HEK293 (cell line): ENCODE measurements at regions not wholly inside any gene's neighbourhood (a gene's known extent, or its start where the extent isn't known, plus 50 kb on each side); places are given as distances from the start of the nearest gene placed in this dataset.
"Not testable (repeated sequence)": the region's sequence is repeated elsewhere in the genome, so short reads cannot be mapped to it uniquely, and the experiment has no call there.

Source experiments
- CTCF ChIA-PET: fragments of 350-600 bp; formaldehyde crosslinking; extraction: SDS; loops from one replicate; lab custom pipeline; 2021; ENCODE audit warnings: antibody characterized with exemption; lab: Yijun Ruan, JAX
- POLR2A ChIA-PET: fragments of 300-600 bp; formaldehyde crosslinking; extraction: SDS; loops from one replicate; lab custom pipeline; 2020; ENCODE audit warnings: antibody characterized with exemption, inconsistent platforms; lab: Yijun Ruan, JAX
- H3K27ac ChIP-seq: fragments of 200-500 bp; sonication (Bioruptor generic); 2 replicates; pipeline ENCODE4 v1.5.1; 2014; ENCODE audit warnings: low read depth, low read length, control low read depth, inconsistent platforms; ENCODE audit errors: extremely low read depth
- H3K36me3 ChIP-seq, 2 experiments: fragments of 200-500 bp in 1 of 2; sonication (Bioruptor generic) in 1 of 2; 1 replicate in 1 of 2; 2 replicates in 1 of 2; pipeline ENCODE4 v1.5.1; 2014 to 2017; ENCODE audit warnings: inconsistent platforms in 2 of 2, low read length in 2 of 2; ENCODE audit not compliant: control insufficient read depth in 2 of 2, insufficient read depth in 1 of 2
- H3K4me1 ChIP-seq: fragments of 200-500 bp; sonication (Bioruptor generic); 2 replicates; pipeline ENCODE4 v1.5.1; 2014; ENCODE audit warnings: mild to moderate bottlenecking, low read length, inconsistent platforms; ENCODE audit not compliant: control insufficient read depth, insufficient read depth
- H3K4me3 ChIP-seq: 2 replicates; pipeline ENCODE4 v1.5.1; 2011; ENCODE audit warnings: low read depth, mild to moderate bottlenecking, control low read depth, low read length, moderate library complexity
- H3K9me3 ChIP-seq: fragments of 200-500 bp; sonication (Bioruptor generic); 2 replicates; pipeline ENCODE4 v1.5.1; 2014; ENCODE audit warnings: low read depth, low read length, inconsistent platforms; ENCODE audit not compliant: control insufficient read depth, insufficient read depth
- ATF2 ChIP-seq: fragments of 450-650 bp; formaldehyde crosslinking; IDR thresholded peaks from 2 replicates; pipeline ENCODE4 v1.5.1; 2016; ENCODE audit warnings: missing biosample characterization, missing genetic modification characterization, low read depth
- GLIS2 ChIP-seq: fragments of 450-650 bp; formaldehyde crosslinking; IDR thresholded peaks from 2 replicates; pipeline ENCODE4 v1.5.1; 2016; ENCODE audit warnings: missing biosample characterization, missing genetic modification characterization
- IKZF3 ChIP-seq: fragments of 450-650 bp; IDR thresholded peaks from 2 replicates; pipeline ENCODE4 v1.5.0; 2018; ENCODE audit warnings: missing biosample characterization, mild to moderate bottlenecking, missing genetic modification characterization, moderate library complexity
- OSR2 ChIP-seq: fragments of 450-650 bp; formaldehyde crosslinking; IDR thresholded peaks from 2 replicates; pipeline ENCODE4 v1.5.1; 2016; ENCODE audit warnings: missing biosample characterization, missing genetic modification characterization
- PRDM4 ChIP-seq: fragments of 450-650 bp; formaldehyde crosslinking; IDR thresholded peaks from 2 replicates; pipeline ENCODE4 v1.5.1; 2017; ENCODE audit warnings: missing biosample characterization, missing genetic modification characterization
- TCF7L2 ChIP-seq: IDR thresholded peaks from 2 replicates; pipeline ENCODE4 v1.6.1; 2011; ENCODE audit warnings: low read depth, mild to moderate bottlenecking, inconsistent platforms, low read length, moderate library complexity, borderline replicate concordance
- ZBTB8A ChIP-seq: fragments of 450-650 bp; formaldehyde crosslinking; IDR thresholded peaks from 2 replicates; pipeline ENCODE4 v1.5.1; 2016; ENCODE audit warnings: missing biosample characterization, missing genetic modification characterization
- ZFP41 ChIP-seq: fragments of 450-650 bp; formaldehyde crosslinking; IDR thresholded peaks from 2 replicates; pipeline ENCODE4 v1.5.1; 2016; ENCODE audit warnings: missing biosample characterization, missing genetic modification characterization, borderline replicate concordance
- ZNF112 ChIP-seq: fragments of 450-650 bp; formaldehyde crosslinking; IDR thresholded peaks from 2 replicates; pipeline ENCODE4 v1.5.0; 2017; ENCODE audit warnings: missing biosample characterization, missing genetic modification characterization
- ZNF2 ChIP-seq: fragments of 450-650 bp; formaldehyde crosslinking; IDR thresholded peaks from 2 replicates; pipeline ENCODE4 v1.5.1; 2016; ENCODE audit warnings: missing biosample characterization, missing genetic modification characterization
- ZNF24 ChIP-seq: fragments of 450-650 bp; formaldehyde crosslinking; IDR thresholded peaks from 2 replicates; pipeline ENCODE4 v1.5.1; 2016; ENCODE audit warnings: missing biosample characterization, missing genetic modification characterization
- ZNF626 ChIP-seq: fragments of 450-650 bp; sonication (Bioruptor Pico); formaldehyde crosslinking; IDR thresholded peaks from 2 replicates; pipeline ENCODE4 v1.5.1; 2018; ENCODE audit warnings: missing biosample characterization, missing genetic modification characterization, inconsistent platforms
- ZNF664 ChIP-seq: fragments of 450-650 bp; formaldehyde crosslinking; IDR thresholded peaks from 2 replicates; pipeline ENCODE4 v1.5.1; 2016; ENCODE audit warnings: missing biosample characterization, missing genetic modification characterization
- ZNF677 ChIP-seq: fragments of 450-650 bp; IDR thresholded peaks from 2 replicates; pipeline ENCODE4 v1.5.0; 2018; ENCODE audit warnings: missing biosample characterization, mild to moderate bottlenecking, missing genetic modification characterization, moderate library complexity
- ZNF747 ChIP-seq: fragments of 450-650 bp; formaldehyde crosslinking; IDR thresholded peaks from 2 replicates; pipeline ENCODE4 v1.5.1; 2016; ENCODE audit warnings: missing biosample characterization, missing genetic modification characterization
- ZSCAN16 ChIP-seq: fragments of 450-650 bp; formaldehyde crosslinking; IDR thresholded peaks from 2 replicates; pipeline ENCODE4 v1.5.1; 2016; ENCODE audit warnings: missing biosample characterization, missing genetic modification characterization
- TF ChIP-seq, protein P1 (sequence below): fragments of 450-650 bp; formaldehyde crosslinking; IDR thresholded peaks from 2 replicates; pipeline ENCODE4 v1.5.1; 2016; ENCODE audit warnings: missing biosample characterization, missing genetic modification characterization, borderline replicate concordance

DNA sequence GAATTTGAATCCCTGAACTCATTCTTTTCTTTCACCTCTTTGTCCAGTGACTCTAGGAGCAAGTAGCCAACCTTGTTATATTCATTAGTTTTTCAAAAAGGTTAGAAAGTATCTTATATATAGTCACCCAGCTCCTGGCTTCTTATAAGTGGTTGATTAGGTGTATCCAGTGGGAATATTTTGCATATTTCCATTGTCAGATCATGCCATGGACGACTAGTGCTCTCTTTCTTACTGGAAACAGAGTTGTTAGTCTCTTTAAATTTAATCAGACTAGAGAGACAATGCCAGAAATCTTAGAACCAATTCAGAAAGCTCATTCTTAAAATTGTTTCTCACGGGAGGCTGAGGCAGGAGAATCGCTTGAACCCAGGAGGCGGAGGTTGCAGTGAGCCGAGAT lies 73.4 kb downstream of the CHRD start (continued):
- TF ChIP-seq, protein P1, sequence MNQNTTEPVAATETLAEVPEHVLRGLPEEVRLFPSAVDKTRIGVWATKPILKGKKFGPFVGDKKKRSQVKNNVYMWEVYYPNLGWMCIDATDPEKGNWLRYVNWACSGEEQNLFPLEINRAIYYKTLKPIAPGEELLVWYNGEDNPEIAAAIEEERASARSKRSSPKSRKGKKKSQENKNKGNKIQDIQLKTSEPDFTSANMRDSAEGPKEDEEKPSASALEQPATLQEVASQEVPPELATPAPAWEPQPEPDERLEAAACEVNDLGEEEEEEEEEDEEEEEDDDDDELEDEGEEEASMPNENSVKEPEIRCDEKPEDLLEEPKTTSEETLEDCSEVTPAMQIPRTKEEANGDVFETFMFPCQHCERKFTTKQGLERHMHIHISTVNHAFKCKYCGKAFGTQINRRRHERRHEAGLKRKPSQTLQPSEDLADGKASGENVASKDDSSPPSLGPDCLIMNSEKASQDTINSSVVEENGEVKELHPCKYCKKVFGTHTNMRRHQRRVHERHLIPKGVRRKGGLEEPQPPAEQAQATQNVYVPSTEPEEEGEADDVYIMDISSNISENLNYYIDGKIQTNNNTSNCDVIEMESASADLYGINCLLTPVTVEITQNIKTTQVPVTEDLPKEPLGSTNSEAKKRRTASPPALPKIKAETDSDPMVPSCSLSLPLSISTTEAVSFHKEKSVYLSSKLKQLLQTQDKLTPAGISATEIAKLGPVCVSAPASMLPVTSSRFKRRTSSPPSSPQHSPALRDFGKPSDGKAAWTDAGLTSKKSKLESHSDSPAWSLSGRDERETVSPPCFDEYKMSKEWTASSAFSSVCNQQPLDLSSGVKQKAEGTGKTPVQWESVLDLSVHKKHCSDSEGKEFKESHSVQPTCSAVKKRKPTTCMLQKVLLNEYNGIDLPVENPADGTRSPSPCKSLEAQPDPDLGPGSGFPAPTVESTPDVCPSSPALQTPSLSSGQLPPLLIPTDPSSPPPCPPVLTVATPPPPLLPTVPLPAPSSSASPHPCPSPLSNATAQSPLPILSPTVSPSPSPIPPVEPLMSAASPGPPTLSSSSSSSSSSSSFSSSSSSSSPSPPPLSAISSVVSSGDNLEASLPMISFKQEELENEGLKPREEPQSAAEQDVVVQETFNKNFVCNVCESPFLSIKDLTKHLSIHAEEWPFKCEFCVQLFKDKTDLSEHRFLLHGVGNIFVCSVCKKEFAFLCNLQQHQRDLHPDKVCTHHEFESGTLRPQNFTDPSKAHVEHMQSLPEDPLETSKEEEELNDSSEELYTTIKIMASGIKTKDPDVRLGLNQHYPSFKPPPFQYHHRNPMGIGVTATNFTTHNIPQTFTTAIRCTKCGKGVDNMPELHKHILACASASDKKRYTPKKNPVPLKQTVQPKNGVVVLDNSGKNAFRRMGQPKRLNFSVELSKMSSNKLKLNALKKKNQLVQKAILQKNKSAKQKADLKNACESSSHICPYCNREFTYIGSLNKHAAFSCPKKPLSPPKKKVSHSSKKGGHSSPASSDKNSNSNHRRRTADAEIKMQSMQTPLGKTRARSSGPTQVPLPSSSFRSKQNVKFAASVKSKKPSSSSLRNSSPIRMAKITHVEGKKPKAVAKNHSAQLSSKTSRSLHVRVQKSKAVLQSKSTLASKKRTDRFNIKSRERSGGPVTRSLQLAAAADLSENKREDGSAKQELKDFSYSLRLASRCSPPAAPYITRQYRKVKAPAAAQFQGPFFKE (tag by site-specific recombination), result no peak
- TF ChIP-seq, all 188 proteins: peak for 0

DNA sequence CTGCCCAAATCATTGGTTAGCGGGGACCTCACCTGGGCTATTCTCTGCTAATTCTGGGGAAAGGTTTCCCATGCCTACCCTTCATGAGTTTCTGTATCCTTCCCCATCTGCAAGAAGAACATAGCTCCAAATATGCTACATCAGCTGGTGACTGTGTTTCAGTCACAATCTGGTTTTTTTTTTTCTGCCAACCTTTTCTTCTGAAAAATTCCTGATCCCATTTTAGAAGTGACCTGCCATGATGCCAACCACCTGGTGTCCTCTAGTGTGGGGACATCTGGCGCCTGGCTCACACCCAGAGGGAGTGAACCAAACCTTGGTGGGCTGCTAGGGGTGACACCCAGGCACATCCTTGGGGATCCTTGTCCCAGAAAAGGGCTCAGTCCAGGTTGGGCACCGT lies 76.1 kb downstream of the CHRD start:
- CTCF ChIA-PET, result interaction anchor here (1.3 kb wide), 1 partner anchor 13 kb away, joined by 5 read pairs; no protein-coding TSS in a partner anchor
- POLR2A ChIA-PET, result no interaction called here

GRCh38 chr3:184456476-184456875 lies 76.6 kb downstream of the CHRD start:
- no peaks in the 10 kb centered on the region for H3K4me1 ChIP-seq
- H3K9me3 ChIP-seq, result no peaks in the 10 kb centered on the region
- no peaks in the 10 kb centered on the region for H3K36me3 ChIP-seq
- no peak overlapping the region for H3K27ac ChIP-seq
- H3K4me3 ChIP-seq, result no peak overlapping the region
- ChIA-PET POLR2A (no interaction called here), CTCF (interaction anchor here (1.3 kb wide), 1 partner anchor 12 kb away, joined by 5 read pairs; no protein-coding TSS in a partner anchor)
- no peak for TF ChIP-seq ZNF2 (tag by site-specific recombination)
- TF ChIP-seq ATF2, result no peak
- no peak for TF ChIP-seq ZNF24 (tag by site-specific recombination)

More for the DNA sequence above, 76.1 kb downstream of the CHRD start:
- no peak for TF ChIP-seq IKZF3
- TF ChIP-seq ZNF747 (tag by site-specific recombination), result no peak
- TF ChIP-seq GLIS2, result no peak
- TF ChIP-seq PRDM4 (tag by site-specific recombination), result no peak
- TF ChIP-seq ZNF24 (tag by site-specific recombination), result no peak
- no peak for TF ChIP-seq ZNF677 (tag by site-specific recombination)
- no peak for TF ChIP-seq OSR2 (tag by site-specific recombination)
- Histone ChIP-seq H3K9me3 (no peaks in the 10 kb centered on the region), H3K36me3 (no peaks in the 10 kb centered on the region), H3K4me1 (no peaks in the 10 kb centered on the region), H3K27ac (no peak overlapping the region), H3K4me3 (no peak overlapping the region)

DNA sequence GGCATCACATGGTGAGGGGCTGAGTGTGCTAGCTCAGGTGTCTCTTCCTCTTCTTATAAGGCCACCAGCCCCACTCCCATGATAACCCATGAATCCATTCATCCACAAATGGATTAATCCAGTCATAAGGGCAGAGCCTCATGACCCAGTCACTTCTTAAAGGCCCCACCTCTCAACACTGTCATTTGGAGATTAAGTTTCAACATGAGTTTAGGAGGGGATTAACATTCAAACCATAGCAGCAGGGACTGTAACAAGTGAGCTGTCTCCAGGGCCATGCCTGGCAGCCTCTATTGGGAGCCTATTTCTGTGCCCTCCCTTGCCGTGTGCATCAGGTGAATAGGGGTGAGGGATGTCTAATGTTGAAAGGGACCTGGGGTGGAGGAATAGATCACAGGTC lies 77.5 kb downstream of the CHRD start:
- ChIA-PET CTCF (interaction anchor here (1.3 kb wide), 1 partner anchor 11 kb away, joined by 5 read pairs; no protein-coding TSS in a partner anchor), POLR2A (no interaction called here)
- no peak for TF ChIP-seq ZNF112
- TF ChIP-seq ZFP41 (tag by site-specific recombination), result no peak
- TF ChIP-seq ZNF664 (tag by site-specific recombination), result no peak
- no peak for TF ChIP-seq ZSCAN16
- TF ChIP-seq ZBTB8A (tag by site-specific recombination), result no peak
- TF ChIP-seq TCF7L2, result no peak
- no peak for TF ChIP-seq ZNF626 (tag by site-specific recombination)
- TF ChIP-seq, all 188 proteins: peak for 0

GRCh38 chr3:184457784-184458377 lies 78.0 kb downstream of the CHRD start:
- H3K4me1 ChIP-seq, H3K4me3 ChIP-seq, H3K27ac ChIP-seq, H3K9me3 ChIP-seq, CTCF ChIA-PET, POLR2A ChIA-PET, H3K36me3 ChIP-seq: not testable (repeated sequence)

More for the DNA sequence above, 77.5 kb downstream of the CHRD start:
- H3K36me3 ChIP-seq, result no peaks in the 10 kb centered on the region
- H3K27ac ChIP-seq, result no peak overlapping the region
- H3K4me3 ChIP-seq, result no peak overlapping the region
- no peaks in the 10 kb centered on the region for H3K4me1 ChIP-seq
- no peaks in the 10 kb centered on the region for H3K9me3 ChIP-seq
